ENCODE measurements at regions not wholly inside any gene's neighbourhood (a gene's known extent, or its start where the extent isn't known, plus 50 kb on each side); places are given as distances from the start of the nearest gene placed in this dataset.

- Histone ChIP-seq H3K27me3 (ENCODE audit: control insufficient read depth, insufficient read depth, low read length) (no peaks in the 10 kb centered on the region), H3K4me3 (ENCODE audit: low read depth in 2 of 2, low read length in 2 of 2) (no peak overlapping the region), H3K9me3 (ENCODE audit: control insufficient read depth, insufficient read depth, low read depth, low read length) (no peaks in the 10 kb centered on the region), H3K4me1 (ENCODE audit: control insufficient read depth, insufficient read depth, low read length) (peaks cover 13% of the 10 kb centered on the region), H3K36me3 (ENCODE audit: control insufficient read depth, insufficient read depth, low read length) (no peaks in the 10 kb centered on the region), H3K27ac (ENCODE audit: low read length) (no peak overlapping the region)
- POLR2A ChIA-PET = no interaction called here
- CTCF ChIA-PET = no interaction called here
- no peak for ATAC-seq
- no peak for DNase-seq (ENCODE audit: low read depth, low spot score)
- TF ChIP-seq POLR2AphosphoS5 (IDR thresholded peaks at IDR 0.05; ENCODE audit: low read depth, low read length) = no peak
- no peak for TF ChIP-seq REST (IDR thresholded peaks at IDR 0.05; ENCODE audit: insufficient read depth in 1 of 2, low read depth in 2 of 2, low read length in 1 of 2)
- no peak for TF ChIP-seq SIN3A (IDR thresholded peaks at IDR 0.05; ENCODE audit: borderline replicate concordance, insufficient read depth, low read depth, low read length)
- intact Hi-C loops (cut with micrococcal nuclease; ENCODE audit: unreplicated experiment) (no loop called here), in situ Hi-C loops (cut with HindIII; ENCODE audit: low pct_unique_long_range_greater_than_20kb, low sequenced_read_pairs) (no loop called here)
- no TSS peak for BruUV-seq (replicated peaks)
Measured at GRCh38 chr22:47327241-47327640, 564.8 kb downstream of the TBC1D22A start.

- no peak overlapping the region for H3K27ac ChIP-seq (ENCODE audit: low read length)
- CTCF ChIA-PET = no interaction called here
- TF ChIP-seq REST (IDR thresholded peaks at IDR 0.05; ENCODE audit: insufficient read depth in 1 of 2, low read depth in 2 of 2, low read length in 1 of 2) (no peak), POLR2AphosphoS5 (IDR thresholded peaks at IDR 0.05; ENCODE audit: low read depth, low read length) (no peak), SIN3A (IDR thresholded peaks at IDR 0.05; ENCODE audit: borderline replicate concordance, insufficient read depth, low read depth, low read length) (no peak), TCF7L2 (IDR thresholded peaks at IDR 0.05; ENCODE audit: low read depth, low read length) (no peak), CTCF (IDR thresholded peaks at IDR 0.05) (no peak)
- H3K36me3 ChIP-seq (ENCODE audit: control insufficient read depth, insufficient read depth, low read length) = no peaks in the 10 kb centered on the region
- no peaks in the 10 kb centered on the region for H3K9me3 ChIP-seq (ENCODE audit: control insufficient read depth, insufficient read depth, low read depth, low read length)
- POLR2A ChIA-PET = no interaction called here
- peaks cover 10% of the 10 kb centered on the region for H3K4me1 ChIP-seq (ENCODE audit: control insufficient read depth, insufficient read depth, low read length)
- no peaks in the 10 kb centered on the region for H3K27me3 ChIP-seq (ENCODE audit: control insufficient read depth, insufficient read depth, low read length)
- no TSS peak for BruUV-seq (replicated peaks)
- ATAC-seq = no peak
- H3K4me3 ChIP-seq (ENCODE audit: low read depth in 2 of 2, low read length in 2 of 2) = no peak overlapping the region
- in situ Hi-C loops (cut with HindIII; ENCODE audit: low pct_unique_long_range_greater_than_20kb, low sequenced_read_pairs) = no loop called here
- no peak for DNase-seq (ENCODE audit: low read depth, low spot score)
- intact Hi-C loops (cut with micrococcal nuclease; ENCODE audit: unreplicated experiment) = no loop called here
Measured at GRCh38 chr22:47325249-47325648, 562.8 kb downstream of the TBC1D22A start.

Data from Panc1 (cell line).